HepG2 (cell line): ENCODE measurements at regions not wholly inside any gene's neighbourhood (a gene's known extent, or its start where the extent isn't known, plus 50 kb on each side); places are given as distances from the start of the nearest gene placed in this dataset.

Source experiments
- ATAC-seq: fragments of 200-7000 bp; cut with Tn5 transposase; 3 replicates; pipeline ENCODE4 v1.9.1; 2020; ENCODE audit warnings: mild to moderate bottlenecking, moderate library complexity
- BruUV-seq: library from RNA; stranded (reverse); fragments of 400-500 nt; replicated peaks from 2 replicates; lab custom pipeline; 2021; lab: Mats Ljungman, UMichigan
- CTCF ChIA-PET: fragments of 300-600 bp; formaldehyde crosslinking; extraction: SDS; loops from one replicate; lab custom pipeline; 2021; ENCODE audit warnings: low total read pairs, inconsistent platforms, low intra/inter-chr PET ratio; lab: Yijun Ruan, JAX
- POLR2A ChIA-PET: fragments of 350-600 bp; sonication (Branson Sonifier 250); formaldehyde crosslinking; loops from one replicate; lab custom pipeline; 2020; ENCODE audit warnings: antibody characterized with exemption, inconsistent platforms; lab: Yijun Ruan, JAX
- DNase-seq: peaks from one replicate; pipeline ENCODE4 v3.0.0-alpha.2; 2015; ENCODE audit warnings: low spot score
- FAIRE-seq: peaks from 3 replicates; lab custom pipeline; 2011; peaks lifted over from hg19 to GRCh38; lab: Jason Lieb, UNC
- H2AFZ ChIP-seq: one replicate; pipeline ENCODE4 v1.6.1; 2011; ENCODE audit warnings: low read length, inconsistent platforms
- H3K27ac ChIP-seq: fragments of 300-600 bp; 3 replicates; pipeline ENCODE4 v1.8.0; 2011; ENCODE audit warnings: mixed run types, mild to moderate bottlenecking, mixed read lengths, low read length, inconsistent platforms; ENCODE audit not compliant: insufficient read depth; ENCODE audit errors: extremely low read length
- H3K27me3 ChIP-seq, 2 experiments: fragments of 200-600 bp in 1 of 2; 2 replicates in 1 of 2; 3 replicates in 1 of 2; pipeline versions ENCODE4 v1.6.0 to v1.8.0; 2011; ENCODE audit warnings: low read length in 2 of 2, mild to moderate bottlenecking in 2 of 2, moderate library complexity in 2 of 2, inconsistent platforms in 1 of 2; ENCODE audit not compliant: insufficient read depth in 2 of 2, control insufficient read depth in 1 of 2
- H3K36me3 ChIP-seq, 2 experiments: fragments of 200-600 bp in 1 of 2; replicated peaks in 1 of 2; 2 replicates in 1 of 2; 3 replicates in 1 of 2; pipeline versions ENCODE4 v1.5.1 to v1.8.0; 2011; ENCODE audit warnings: low read length in 2 of 2, inconsistent platforms in 1 of 2; ENCODE audit not compliant: insufficient read depth in 2 of 2, control insufficient read depth in 1 of 2
- H3K4me1 ChIP-seq: 2 replicates; pipeline ENCODE4 v1.5.1; 2012; ENCODE audit warnings: low read length, inconsistent platforms; ENCODE audit not compliant: insufficient read depth
- H3K4me2 ChIP-seq: 2 replicates; pipeline ENCODE4 v1.6.0; 2011; ENCODE audit warnings: low read depth, low read length, inconsistent platforms
- H3K4me3 ChIP-seq, 3 experiments: fragments of 200-600 bp in 1 of 3; sonication (generic), shearing (Covaris generic) in 1 of 3; replicated peaks in 1 of 3; 2 replicates each; pipeline ENCODE4 v1.5.1; 2011 to 2016; ENCODE audit warnings: low read length in 3 of 3, inconsistent platforms in 2 of 3, low read depth in 2 of 3, mild to moderate bottlenecking in 2 of 3, control low read depth in 1 of 3, mixed read lengths in 1 of 3; ENCODE audit not compliant: insufficient read depth in 1 of 3
- H3K79me2 ChIP-seq: one replicate; pipeline ENCODE4 v1.6.1; 2011; ENCODE audit warnings: low read length, inconsistent platforms; ENCODE audit not compliant: insufficient read depth
- H3K9ac ChIP-seq: 2 replicates; pipeline ENCODE4 v1.6.0; 2011; ENCODE audit warnings: mild to moderate bottlenecking, low read depth, low read length, inconsistent platforms; ENCODE audit not compliant: insufficient read depth
- H3K9me3 ChIP-seq: 2 replicates; pipeline ENCODE4 v1.5.1; 2012; ENCODE audit warnings: mild to moderate bottlenecking, low read length
- H4K20me1 ChIP-seq: 2 replicates; pipeline ENCODE4 v1.6.0; 2011; ENCODE audit warnings: inconsistent platforms, mild to moderate bottlenecking, low read length, moderate library complexity; ENCODE audit not compliant: insufficient read depth
- CREB1 ChIP-seq, 2 experiments: fragments of 450-650 bp in 1 of 2; IDR thresholded peaks; 2 replicates each; pipeline ENCODE4 v1.6.1; 2016 to 2017; ENCODE audit warnings: control low read depth in 1 of 2, mild to moderate bottlenecking in 1 of 2, missing compliant biosample characterization in 1 of 2, missing genetic modification characterization in 1 of 2
- NFAT5 ChIP-seq: sonication (generic); formaldehyde crosslinking; IDR thresholded peaks from 2 replicates; pipeline ENCODE4 v1.4.0; 2020; ENCODE audit warnings: missing genetic modification reagents
- PRDM15 ChIP-seq: sonication (generic); formaldehyde crosslinking; IDR thresholded peaks from 2 replicates; pipeline ENCODE4 v1.4.0; 2020; ENCODE audit warnings: missing genetic modification reagents
- SMAD9 ChIP-seq: sonication (generic); formaldehyde crosslinking; IDR thresholded peaks from 2 replicates; pipeline ENCODE4 v1.5.1; 2020; ENCODE audit warnings: mild to moderate bottlenecking, missing genetic modification reagents
- WGBS: methylation state at CpG from one replicate; pipeline ENCODE4 v1.1.6; 2017; ENCODE audit warnings: low lambda C conversion rate; 5-methylcytosine and 5-hydroxymethylcytosine counted together
- in situ Hi-C: cut with HindIII; loops from 2 replicates; pipeline ENCODE4 v1.10.0; 2017; ENCODE audit warnings: low pct_unique_long_range_greater_than_20kb; ENCODE audit not compliant: extremely low pct_ligation_motif_present
- intact Hi-C: fragments of 100-400 bp; cut with micrococcal nuclease; formaldehyde crosslinking; loops from one replicate; pipeline ENCODE4 v1.10.0; 2022; ENCODE audit not compliant: unreplicated experiment

- Histone ChIP-seq H4K20me1 (no peaks in the 10 kb centered on the region), H3K4me3 (no peak overlapping the region), H3K9me3 (no peaks in the 10 kb centered on the region), H3K27ac (no peak overlapping the region), H2AFZ (no peak overlapping the region)
- DNase-seq = no peak
- 1% methylated on average over 2 of the region's 2 CpGs for WGBS
- in situ Hi-C loops (no loop called here), intact Hi-C loops (no loop called here)
- TF ChIP-seq CREB1 (IDR thresholded peaks at IDR 0.05) (0 out of 2 replicates have a peak, but pooled peaks have one; percentile 12), CREB1 (CRISPR knock-in tag; IDR thresholded peaks at IDR 0.05) (no peak), NFAT5 (CRISPR knock-in tag) (no peak)
- TF ChIP-seq, all 625 proteins: peak for 1
- Histone ChIP-seq H3K27me3 (peaks cover 19 to 65% of the 10 kb centered on the region in 2 experiments), H3K4me2 (no peak overlapping the region), H3K9ac (no peak overlapping the region), H3K4me1 (no peaks in the 10 kb centered on the region), H3K36me3 (no peaks in the 10 kb centered on the region), H3K79me2 (no peaks in the 10 kb centered on the region)
- FAIRE-seq (no peak), ATAC-seq (no peak)
- CTCF ChIA-PET = no interaction called here
- POLR2A ChIA-PET = no interaction called here
- BruUV-seq = no TSS peak
Observed at GRCh38 chr20:5482791-5483190, 128.0 kb downstream of the GPCPD1 start.

- POLR2A ChIA-PET = no interaction called here
- 18% methylated on average over 4 of the region's 4 CpGs for WGBS
- BruUV-seq = no TSS peak
Observed at GRCh38 chr20:5481872-5482271, 128.9 kb downstream of the GPCPD1 start.

More at GRCh38 chr20:5481872-5482271, 128.9 kb downstream of the GPCPD1 start:
- H4K20me1 ChIP-seq = no peaks in the 10 kb centered on the region
- H3K4me1 ChIP-seq = no peaks in the 10 kb centered on the region
- H3K4me2 ChIP-seq = no peak overlapping the region
- CTCF ChIA-PET = no interaction called here
- in situ Hi-C loops (no loop called here), intact Hi-C loops (no loop called here)
- H3K79me2 ChIP-seq = no peaks in the 10 kb centered on the region
- no peaks in the 10 kb centered on the region for H3K36me3 ChIP-seq
- no peak for DNase-seq
- H3K27ac ChIP-seq = no peak overlapping the region
- H2AFZ ChIP-seq = no peak overlapping the region
- peaks cover 18 to 64% of the 10 kb centered on the region in 2 experiments for H3K27me3 ChIP-seq
- no peaks in the 10 kb centered on the region for H3K9me3 ChIP-seq
- no peak for TF ChIP-seq SMAD9 (CRISPR knock-in tag)
- peak; percentile 90 for TF ChIP-seq PRDM15 (CRISPR knock-in tag)
- no peak for ATAC-seq
- FAIRE-seq = no peak
- H3K4me3 ChIP-seq = no peak overlapping the region
- H3K9ac ChIP-seq = no peak overlapping the region
